ENCODE measurements at regions not wholly inside any gene's neighbourhood (a gene's known extent, or its start where the extent isn't known, plus 50 kb on each side); places are given as distances from the start of the nearest gene placed in this dataset.

GRCh38 chr7:13152755-13153154, 465.3 kb downstream of the ARL4A start:
- TF ChIP-seq CTCF (conservative IDR thresholded peaks at IDR 0.05; ENCODE audit: low read depth in 2 of 2) (no peak), REST (IDR thresholded peaks at IDR 0.05; ENCODE audit: unreplicated experiment) (no peak), EZH2phosphoT487 (IDR thresholded peaks at IDR 0.05; ENCODE audit: unreplicated experiment) (no peak), EZH2 (IDR thresholded peaks at IDR 0.05; ENCODE audit: low read depth, unreplicated experiment) (no peak), ETS1 (IDR thresholded peaks at IDR 0.05) (no peak), POLR2AphosphoS5 (IDR thresholded peaks at IDR 0.05; ENCODE audit: low read depth) (no peak), CREB1 (CRISPR knock-in tag; IDR thresholded peaks at IDR 0.05; ENCODE audit: low read depth) (no peak), ZNF331 (CRISPR knock-in tag; IDR thresholded peaks at IDR 0.05; ENCODE audit: low read depth) (no peak), JUNB (IDR thresholded peaks at IDR 0.05; ENCODE audit: unreplicated experiment) (no peak), NANOG (IDR thresholded peaks at IDR 0.05; ENCODE audit: borderline replicate concordance) (no peak)

Measured in GM23338 (cell line).